ENCODE measurements at regions not wholly inside any gene's neighbourhood (a gene's known extent, or its start where the extent isn't known, plus 50 kb on each side); places are given as distances from the start of the nearest gene placed in this dataset.

GRCh38 chr1:221575605-221576004 lies 166.3 kb downstream of the DUSP10 start:
- TF ChIP-seq EZH2 (IDR thresholded peaks at IDR 0.05; ENCODE audit: borderline replicate concordance, low read depth, low read length, severe bottlenecking) (no peak), CTCF (IDR thresholded peaks at IDR 0.05; ENCODE audit: extremely low read depth in 1 of 2, insufficient read depth in 1 of 2, low read depth in 1 of 2, low read length in 2 of 2) (no peak), MAX (IDR thresholded peaks at IDR 0.05; ENCODE audit: insufficient read depth, insufficient read length) (no peak), POLR2A (IDR thresholded peaks at IDR 0.05; ENCODE audit: low read depth, low read length) (no peak), MYC (IDR thresholded peaks at IDR 0.05; ENCODE audit: low read depth, low read length) (no peak), JUN (IDR thresholded peaks at IDR 0.05; ENCODE audit: borderline replicate concordance, insufficient read depth, insufficient read length, low read depth) (no peak), POLR2AphosphoS5 (IDR thresholded peaks at IDR 0.05; ENCODE audit: insufficient read depth, low read depth, low read length) (no peak)
